K562 (cell line): ENCODE measurements at regions not wholly inside any gene's neighbourhood (a gene's known extent, or its start where the extent isn't known, plus 50 kb on each side); places are given as distances from the start of the nearest gene placed in this dataset.

Source experiments
- ATAC-seq: fragments of 200-7000 bp; cut with Tn5 transposase; 3 replicates; pipeline ENCODE4 v1.9.1; 2020; ENCODE audit warnings: moderate library complexity
- BruUV-seq: library from RNA; stranded (reverse); fragments of 400-500 nt; replicated peaks from 2 replicates; lab custom pipeline; 2021; lab: Mats Ljungman, UMichigan
- CTCF ChIA-PET: fragments of 300-600 bp; formaldehyde crosslinking; extraction: SDS; loops from one replicate; lab custom pipeline; 2021; ENCODE audit warnings: low intra/inter-chr PET ratio; lab: Yijun Ruan, JAX
- POLR2A ChIA-PET: fragments of 300-600, 350-650 bp; sonication (Branson Sonifier 250); formaldehyde crosslinking; extraction: SDS; loops from one replicate; lab custom pipeline; 2021; ENCODE audit warnings: antibody characterized with exemption, inconsistent platforms; lab: Yijun Ruan, JAX
- DNase-seq, 4 experiments: peaks; one replicate each; pipeline versions ENCODE4 v3.0.0 to v3.0.0-alpha.2; 2011 to 2018; ENCODE audit warnings: low spot score in 3 of 4, mixed read lengths in 3 of 4; ENCODE audit errors: extremely low read depth in 1 of 4
- FAIRE-seq: peaks from 2 replicates; lab custom pipeline; 2011; peaks lifted over from hg19 to GRCh38; lab: Jason Lieb, UNC
- H2AFZ ChIP-seq: 2 replicates; pipeline ENCODE4 v1.6.0; 2011; ENCODE audit warnings: low read depth, low read length, control low read depth, inconsistent platforms
- H3K27ac ChIP-seq: fragments of 200-600 bp; 3 replicates; pipeline ENCODE4 v1.8.0; 2011; ENCODE audit warnings: low read depth, mild to moderate bottlenecking, control low read depth, inconsistent platforms, low read length, moderate library complexity, mixed read lengths; ENCODE audit errors: extremely low read depth
- H3K27me3 ChIP-seq, 2 experiments: fragments of 300-600 bp in 1 of 2; 2 replicates in 1 of 2; 3 replicates in 1 of 2; pipeline versions ENCODE4 v1.6.0 to v1.8.0; 2011; ENCODE audit warnings: inconsistent platforms in 2 of 2, low read length in 2 of 2, mild to moderate bottlenecking in 1 of 2, mixed read lengths in 1 of 2, moderate library complexity in 1 of 2; ENCODE audit not compliant: control insufficient read depth in 2 of 2, insufficient read depth in 2 of 2
- H3K36me3 ChIP-seq: fragments of 300-600 bp; 3 replicates; pipeline ENCODE4 v1.8.0; 2011; ENCODE audit warnings: mild to moderate bottlenecking, low read length, inconsistent platforms; ENCODE audit not compliant: control insufficient read depth, insufficient read depth
- H3K4me1 ChIP-seq, 2 experiments: fragments of 200-600 bp in 1 of 2; replicated peaks in 1 of 2; 2 replicates in 1 of 2; 3 replicates in 1 of 2; pipeline versions ENCODE4 v1.5.1 to v1.8.0; 2011; ENCODE audit warnings: inconsistent platforms in 2 of 2, low read length in 2 of 2, mild to moderate bottlenecking in 1 of 2, mixed read lengths in 1 of 2, moderate library complexity in 1 of 2; ENCODE audit not compliant: control insufficient read depth in 2 of 2, insufficient read depth in 2 of 2
- H3K4me2 ChIP-seq: 2 replicates; pipeline ENCODE4 v1.6.1; 2011; ENCODE audit warnings: low read length, control low read depth, inconsistent platforms, mixed read lengths; ENCODE audit not compliant: insufficient read depth
- H3K4me3 ChIP-seq: fragments of 200-600 bp; sonication (generic), shearing (Covaris generic); 2 replicates; pipeline ENCODE4 v1.5.1; 2016; ENCODE audit warnings: control low read depth, inconsistent platforms
- H3K79me2 ChIP-seq: fragments of 200-600 bp; 3 replicates; pipeline ENCODE4 v1.8.0; 2011; ENCODE audit warnings: low read length, inconsistent platforms; ENCODE audit not compliant: control insufficient read depth, insufficient read depth
- H3K9ac ChIP-seq, 2 experiments: 2 replicates each; pipeline versions ENCODE4 v1.6.0 to v1.6.1; 2011; ENCODE audit warnings: low read depth in 2 of 2, low read length in 2 of 2, control low read depth in 1 of 2, inconsistent platforms in 1 of 2, mild to moderate bottlenecking in 1 of 2, mixed read lengths in 1 of 2; ENCODE audit not compliant: insufficient read depth in 1 of 2
- H3K9me1 ChIP-seq: one replicate; pipeline ENCODE4 v1.6.0; 2011; ENCODE audit warnings: inconsistent platforms, mild to moderate bottlenecking, low read length, moderate library complexity; ENCODE audit not compliant: control insufficient read depth, insufficient read depth
- H3K9me3 ChIP-seq: replicated peaks from 2 replicates; pipeline ENCODE4 v1.5.1; 2011; ENCODE audit warnings: low read depth, low read length, inconsistent platforms; ENCODE audit not compliant: control insufficient read depth, insufficient read depth
- H4K20me1 ChIP-seq: replicated peaks from 2 replicates; pipeline ENCODE4 v1.6.1; 2011; ENCODE audit warnings: low read length, inconsistent platforms, mixed read lengths; ENCODE audit not compliant: control insufficient read depth, insufficient read depth
- ATF1 ChIP-seq, 2 experiments: fragments of 450-650 bp in 1 of 2; IDR thresholded peaks; 2 replicates each; pipeline ENCODE4 v1.6.1; 2016; ENCODE audit warnings: missing compliant biosample characterization in 1 of 2, missing genetic modification characterization in 1 of 2
- CBX8 ChIP-seq: fragments of 200-600 bp; sonication (generic); IDR thresholded peaks from 2 replicates; pipeline ENCODE4 v1.6.1; 2012; ENCODE audit warnings: borderline replicate concordance, mixed run types, low read depth, mild to moderate bottlenecking, moderate library complexity, mixed read lengths, low read length, control low read depth, inconsistent platforms; ENCODE audit not compliant: poor library complexity, severe bottlenecking; ENCODE audit errors: extremely low read depth
- IFI16 ChIP-seq: fragments of 250-450 bp; sonication (Bioruptor Pico); IDR thresholded peaks from 2 replicates; pipeline ENCODE4 v2.1.2; 2022; ENCODE audit warnings: mild to moderate bottlenecking, inconsistent platforms
- KDM4B ChIP-seq, 2 experiments: fragments of 450-650 bp in 1 of 2; sonication (generic) in 1 of 2; IDR thresholded peaks; 2 replicates each; pipeline ENCODE4 v1.6.1; 2016 to 2017; ENCODE audit warnings: borderline replicate concordance in 2 of 2, antibody characterized with exemption in 1 of 2, low read depth in 1 of 2, mild to moderate bottlenecking in 1 of 2
- KLF1 ChIP-seq: fragments of 450-650 bp; IDR thresholded peaks from 2 replicates; pipeline ENCODE4 v1.6.1; 2016; ENCODE audit warnings: missing genetic modification characterization, missing compliant biosample characterization
- TCFL5 ChIP-seq: fragments of 250-450 bp; sonication (Bioruptor Pico); conservative IDR thresholded peaks from 2 replicates; pipeline ENCODE4 v1.6.1; 2021; ENCODE audit warnings: mild to moderate bottlenecking, moderate library complexity, matching md5 sums
- ZBTB5 ChIP-seq: fragments of 450-650 bp; IDR thresholded peaks from 2 replicates; pipeline ENCODE4 v1.6.1; 2017; ENCODE audit warnings: antibody characterized with exemption
- ZNF431 ChIP-seq: sonication (generic); formaldehyde crosslinking; IDR thresholded peaks from 2 replicates; pipeline ENCODE4 v1.8.0; 2022; ENCODE audit warnings: mild to moderate bottlenecking, missing genetic modification reagents
- ZNF583 ChIP-seq: fragments of 250-450 bp; sonication (Bioruptor Pico); IDR thresholded peaks from 2 replicates; pipeline ENCODE4 v1.4.0; 2020
- ZNF707 ChIP-seq: fragments of 250-450 bp; sonication (Bioruptor Pico); conservative IDR thresholded peaks from 2 replicates; pipeline ENCODE4 v1.8.0; 2022; ENCODE audit warnings: inconsistent platforms, mild to moderate bottlenecking, moderate library complexity
- WGBS: fragments of 100-300 bp; shearing (Covaris generic); methylation state at CpG from one replicate; pipeline ENCODE4 v1.1.6; 2016; ENCODE audit warnings: low coverage, mixed read lengths; ENCODE audit not compliant: insufficient coverage; ENCODE audit errors: missing lambda C conversion rate; 5-methylcytosine and 5-hydroxymethylcytosine counted together
- in situ Hi-C: fragments of 300-500 bp; cut with MboI; formaldehyde crosslinking; loops from 4 replicates; pipeline ENCODE4 v1.15.0; 2018; ENCODE audit warnings: inconsistent platforms, mixed read lengths
- intact Hi-C: fragments of 100-400 bp; cut with micrococcal nuclease; formaldehyde crosslinking; loops from 2 replicates; pipeline ENCODE4 v1.14.2; 2022
- TF ChIP-seq, protein P1 (sequence below): sonication (generic); formaldehyde crosslinking; IDR thresholded peaks from 2 replicates; pipeline ENCODE4 v1.8.0; 2022; ENCODE audit warnings: mild to moderate bottlenecking, missing genetic modification reagents
- TF ChIP-seq, protein P2 (sequence below): fragments of 250-450 bp; sonication (Bioruptor Pico); IDR thresholded peaks from 2 replicates; pipeline ENCODE4 v1.5.0; 2021; ENCODE audit warnings: mild to moderate bottlenecking, moderate library complexity

GRCh38 chr2:78870343-78870967, 155.0 kb upstream of the REG3G start:
- Histone ChIP-seq H3K9me1 (no peaks in the 10 kb centered on the region), H3K9ac (no peak overlapping the region), H3K4me3 (no peak overlapping the region), H3K4me1 (no peaks in the 10 kb centered on the region), H3K4me2 (no peak overlapping the region), H3K9me3 (no peaks in the 10 kb centered on the region), H4K20me1 (no peaks in the 10 kb centered on the region), H2AFZ (no peak overlapping the region), H3K27ac (no peak overlapping the region), H3K79me2 (no peaks in the 10 kb centered on the region), H3K27me3 (no peaks in the 10 kb centered on the region), H3K36me3 (no peaks in the 10 kb centered on the region)
- in situ Hi-C loops (no loop called here), intact Hi-C loops (no loop called here)
- ChIA-PET POLR2A (interaction anchor here (0.6 kb wide), 1 partner anchor 759 kb away, joined by 3 read pairs; no protein-coding TSS in a partner anchor), CTCF (no interaction called here)
- DNase-seq (no peak), FAIRE-seq (no peak), ATAC-seq (no peak)
- BruUV-seq = no TSS peak
- WGBS = 0% methylated on average over 1 of the region's 1 CpG
- TF ChIP-seq, protein P1, sequence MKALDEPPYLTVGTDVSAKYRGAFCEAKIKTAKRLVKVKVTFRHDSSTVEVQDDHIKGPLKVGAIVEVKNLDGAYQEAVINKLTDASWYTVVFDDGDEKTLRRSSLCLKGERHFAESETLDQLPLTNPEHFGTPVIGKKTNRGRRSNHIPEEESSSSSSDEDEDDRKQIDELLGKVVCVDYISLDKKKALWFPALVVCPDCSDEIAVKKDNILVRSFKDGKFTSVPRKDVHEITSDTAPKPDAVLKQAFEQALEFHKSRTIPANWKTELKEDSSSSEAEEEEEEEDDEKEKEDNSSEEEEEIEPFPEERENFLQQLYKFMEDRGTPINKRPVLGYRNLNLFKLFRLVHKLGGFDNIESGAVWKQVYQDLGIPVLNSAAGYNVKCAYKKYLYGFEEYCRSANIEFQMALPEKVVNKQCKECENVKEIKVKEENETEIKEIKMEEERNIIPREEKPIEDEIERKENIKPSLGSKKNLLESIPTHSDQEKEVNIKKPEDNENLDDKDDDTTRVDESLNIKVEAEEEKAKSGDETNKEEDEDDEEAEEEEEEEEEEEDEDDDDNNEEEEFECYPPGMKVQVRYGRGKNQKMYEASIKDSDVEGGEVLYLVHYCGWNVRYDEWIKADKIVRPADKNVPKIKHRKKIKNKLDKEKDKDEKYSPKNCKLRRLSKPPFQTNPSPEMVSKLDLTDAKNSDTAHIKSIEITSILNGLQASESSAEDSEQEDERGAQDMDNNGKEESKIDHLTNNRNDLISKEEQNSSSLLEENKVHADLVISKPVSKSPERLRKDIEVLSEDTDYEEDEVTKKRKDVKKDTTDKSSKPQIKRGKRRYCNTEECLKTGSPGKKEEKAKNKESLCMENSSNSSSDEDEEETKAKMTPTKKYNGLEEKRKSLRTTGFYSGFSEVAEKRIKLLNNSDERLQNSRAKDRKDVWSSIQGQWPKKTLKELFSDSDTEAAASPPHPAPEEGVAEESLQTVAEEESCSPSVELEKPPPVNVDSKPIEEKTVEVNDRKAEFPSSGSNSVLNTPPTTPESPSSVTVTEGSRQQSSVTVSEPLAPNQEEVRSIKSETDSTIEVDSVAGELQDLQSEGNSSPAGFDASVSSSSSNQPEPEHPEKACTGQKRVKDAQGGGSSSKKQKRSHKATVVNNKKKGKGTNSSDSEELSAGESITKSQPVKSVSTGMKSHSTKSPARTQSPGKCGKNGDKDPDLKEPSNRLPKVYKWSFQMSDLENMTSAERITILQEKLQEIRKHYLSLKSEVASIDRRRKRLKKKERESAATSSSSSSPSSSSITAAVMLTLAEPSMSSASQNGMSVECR (CRISPR knock-in tag) = no peak
- TF ChIP-seq ZNF431 (CRISPR knock-in tag) (no peak), ZNF707 (CRISPR knock-in tag) (no peak), CBX8 (no peak), KLF1 (tag) (no peak), ZBTB5 (no peak), TCFL5 (CRISPR knock-in tag) (no peak), ATF1 (CRISPR knock-in tag; IDR thresholded peaks at IDR 0.05) (no peak), ATF1 (tag; IDR thresholded peaks at IDR 0.05) (no peak), IFI16 (CRISPR knock-in tag) (no peak), ZNF583 (no peak), KDM4B (IDR thresholded peaks at IDR 0.05; ENCODE audit: borderline replicate concordance in 2 of 2, low read depth in 1 of 2) (no peak)
- TF ChIP-seq, protein P2, sequence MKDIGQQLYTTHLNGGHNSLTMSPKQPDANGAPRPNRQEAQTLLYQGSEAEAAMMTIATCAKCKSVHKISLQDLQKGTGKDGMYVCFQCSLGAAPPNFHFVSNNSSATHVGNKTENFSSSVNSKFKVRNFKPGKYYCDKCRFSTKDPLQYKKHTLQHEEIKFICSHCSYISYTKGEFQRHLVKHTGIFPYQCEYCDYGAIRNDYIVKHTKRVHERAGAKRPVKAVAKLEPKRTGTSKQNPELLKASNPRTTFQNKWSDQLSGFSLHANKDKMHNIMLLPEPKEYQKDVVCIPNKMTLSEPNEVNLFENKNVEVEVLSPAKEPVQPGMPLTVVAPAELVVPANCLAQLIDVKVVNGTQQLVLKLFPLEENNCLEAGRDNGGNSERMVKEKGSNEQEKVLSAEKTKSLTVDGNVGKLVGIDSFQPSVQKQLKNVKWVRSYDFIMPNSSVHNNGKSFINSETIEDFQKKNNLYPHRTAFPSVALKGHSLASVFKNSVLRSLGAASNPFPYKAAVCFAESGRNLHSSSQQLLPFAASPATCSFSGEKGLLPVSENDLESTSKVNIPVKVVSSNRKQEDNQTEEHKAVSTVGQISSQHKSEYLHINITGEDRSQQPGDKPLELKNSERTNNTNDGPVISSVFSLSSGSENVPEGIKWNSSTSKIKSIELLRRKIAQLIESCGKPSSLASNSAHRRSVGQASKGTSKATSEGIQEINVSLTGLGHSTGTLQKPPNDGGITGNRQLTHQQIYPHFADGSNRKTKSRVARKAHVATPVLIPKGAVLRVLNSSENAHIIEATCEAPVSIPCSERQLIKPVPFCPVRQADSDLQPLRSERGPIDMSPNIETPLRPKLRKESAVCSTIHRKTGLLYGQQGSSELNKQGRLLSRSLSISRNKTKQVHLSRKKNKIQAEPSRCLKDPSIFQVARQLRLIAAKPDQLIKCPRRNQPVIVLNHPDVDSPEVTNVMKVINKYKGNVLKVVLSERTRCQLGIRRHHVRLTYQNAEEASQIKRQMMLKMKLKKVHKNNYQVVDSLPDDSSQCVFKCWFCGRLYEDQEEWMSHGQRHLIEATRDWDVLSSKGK (CRISPR knock-in tag) = no peak
